Adrenal gland (tissue), 9 donors: ENCODE measurements at regions not wholly inside any gene's neighbourhood (a gene's known extent, or its start where the extent isn't known, plus 50 kb on each side); places are given as distances from the start of the nearest gene placed in this dataset.
"Not testable (repeated sequence)": the region's sequence is repeated elsewhere in the genome, so short reads cannot be mapped to it uniquely, and the experiment has no call there.

Source experiments
- DNase-seq, 7 donors: peaks; one replicate each; pipeline ENCODE4 v3.0.0-alpha.2; 2019 to 2020
- H3K27ac ChIP-seq, 5 donors: fragments of 200-600 bp; sonication (generic) in 4 of 5; 1 replicate in 3 of 5; 2 replicates in 2 of 5; pipeline versions ENCODE4 v1.5.1 to v1.8.0; 2016 to 2020; ENCODE audit warnings: mild to moderate bottlenecking in 1 of 5
- H3K27me3 ChIP-seq: fragments of 200-600 bp; 2 replicates; pipeline ENCODE4 v1.8.0; 2021
- H3K36me3 ChIP-seq, 2 donors: fragments of 200-600 bp; replicated peaks in 1 of 2; 1 replicate in 1 of 2; 2 replicates in 1 of 2; pipeline versions ENCODE4 v1.5.1 to v1.8.0; 2018 to 2022
- H3K4me1 ChIP-seq, 2 donors: fragments of 200-600 bp; replicated peaks in 1 of 2; 1 replicate in 1 of 2; 2 replicates in 1 of 2; pipeline versions ENCODE4 v1.5.1 to v1.8.0; 2018 to 2021
- H3K4me3 ChIP-seq, 4 donors: fragments of 200-600 bp; sonication (generic) in 3 of 4; one replicate each; pipeline ENCODE4 v1.5.1; 2016 to 2018
- H3K9me3 ChIP-seq, 3 donors: fragments of 200-600 bp; sonication (generic) in 1 of 3; replicated peaks in 1 of 3; 1 replicate in 2 of 3; 2 replicates in 1 of 3; pipeline versions ENCODE4 v1.5.1 to v1.8.0; 2016 to 2021
- WGBS, 4 donors: extraction: QIAGEN DNeasy Blood & Tissue Kit in 2 of 4; methylation state at CpG; one replicate each; pipeline versions ENCODE4 v1.1.5 to v1.1.7; 2013 to 2017; 5-methylcytosine and 5-hydroxymethylcytosine counted together
- intact Hi-C, 2 donors: fragments of 100-400 bp; cut with DNase I; formaldehyde crosslinking; loops; one replicate each; pipeline versions ENCODE4 v1.14.1 to v1.15.0; 2022 to 2023
- donor health status: healthy with polysubstance abuse.
- donor health status: Bipolar disorder and iron deficiency.
- donor health status: DM: yes; HTN: yes; CAD: no.
- donor health status: DM: no; HTN: no; CAD: no.
- donor health status: DM: no; HTN: no; CAD: no.

- DNase-seq, H3K27me3 ChIP-seq, H3K27ac ChIP-seq, H3K36me3 ChIP-seq, H3K4me1 ChIP-seq, H3K4me3 ChIP-seq, intact Hi-C loops, H3K9me3 ChIP-seq: not testable (repeated sequence)
- WGBS, 4 donors: 48 to 76% (median 59%) methylated on average over 3 to 4 of the region's 4 CpGs
These were observed 84.7 kb downstream of the METTL2B start for GRCh38 chr7:128561116-128561722.

GRCh38 chr7:128562795-128563194, 86.2 kb downstream of the METTL2B start:
- intact Hi-C loops, H3K27ac ChIP-seq, H3K9me3 ChIP-seq, DNase-seq, H3K4me1 ChIP-seq, H3K27me3 ChIP-seq, H3K36me3 ChIP-seq, H3K4me3 ChIP-seq: not testable (repeated sequence)
- 90 to 98% (median 94%) methylated on average over 3 to 5 of the region's 5 CpGs for WGBS, 4 donors

- H3K27ac ChIP-seq, H3K4me3 ChIP-seq, H3K27me3 ChIP-seq, H3K9me3 ChIP-seq, intact Hi-C loops, DNase-seq, H3K36me3 ChIP-seq, H3K4me1 ChIP-seq: not testable (repeated sequence)
- 83 to 95% (median 95%) methylated on average over 1 to 2 of the region's 2 CpGs for WGBS, 4 donors
These were observed 87.7 kb downstream of the METTL2B start for GRCh38 chr7:128564123-128564700.

- intact Hi-C loops: not testable (repeated sequence)
- 75 to 79% (median 75%) methylated on average over 4 of the region's 4 CpGs for WGBS, 4 donors
These were observed 88.7 kb downstream of the METTL2B start for GRCh38 chr7:128564932-128565864.

GRCh38 chr7:128575277-128575676, 96.8 kb upstream of the GARIN1A start:
- H3K4me1 ChIP-seq, intact Hi-C loops, H3K9me3 ChIP-seq, H3K27me3 ChIP-seq, H3K27ac ChIP-seq, H3K4me3 ChIP-seq: not testable (repeated sequence)
- peak in 1 of 7 donors; percentile 40 for DNase-seq
- H3K36me3 ChIP-seq: peaks cover 0 to 13% of the 10 kb centered on the region in 2 donors
- WGBS, 4 donors: 94 to 100% (median 97%) methylated on average over 3 of the region's 3 CpGs

More at GRCh38 chr7:128564932-128565864, 88.7 kb downstream of the METTL2B start:
- H3K27ac ChIP-seq, H3K36me3 ChIP-seq, H3K4me1 ChIP-seq, DNase-seq, H3K27me3 ChIP-seq, H3K4me3 ChIP-seq, H3K9me3 ChIP-seq: not testable (repeated sequence)

- intact Hi-C loops, H3K9me3 ChIP-seq, H3K27me3 ChIP-seq, H3K4me3 ChIP-seq, DNase-seq, H3K27ac ChIP-seq, H3K4me1 ChIP-seq: not testable (repeated sequence)
- WGBS, 4 donors: 98 to 99% methylated on average over 12 to 22 of the region's 27 CpGs; no CpG with 5 or more reads in 2 of the 4 donors
- H3K36me3 ChIP-seq: peaks cover 0 to 18% of the 10 kb centered on the region in 2 donors
These were observed 95.1 kb upstream of the GARIN1A start for GRCh38 chr7:128576953-128577352.

- H3K27ac ChIP-seq, H3K9me3 ChIP-seq, H3K4me1 ChIP-seq, H3K27me3 ChIP-seq, H3K4me3 ChIP-seq, DNase-seq, intact Hi-C loops: not testable (repeated sequence)
- WGBS, 4 donors: 59 to 100% (median 77%) methylated on average over 1 to 4 of the region's 4 CpGs
- H3K36me3 ChIP-seq: peaks cover 0 to 17% of the 10 kb centered on the region in 2 donors
These were observed 92.2 kb upstream of the GARIN1A start for GRCh38 chr7:128579843-128580242.

GRCh38 chr7:128581100-128581499, 91.0 kb upstream of the GARIN1A start:
- H3K4me1 ChIP-seq, intact Hi-C loops, H3K4me3 ChIP-seq, H3K27ac ChIP-seq, H3K9me3 ChIP-seq, H3K27me3 ChIP-seq, DNase-seq: not testable (repeated sequence)
- 86 to 97% (median 92%) methylated on average over 5 of the region's 5 CpGs for WGBS, 4 donors
- peaks cover 0 to 14% of the 10 kb centered on the region in 2 donors for H3K36me3 ChIP-seq

GRCh38 chr7:128581825-128582561, 90.1 kb upstream of the GARIN1A start:
- 33 to 94% (median 85%) methylated on average over 1 to 2 of the region's 2 CpGs for WGBS, 4 donors
- H3K4me1 ChIP-seq, H3K4me3 ChIP-seq, H3K27ac ChIP-seq, intact Hi-C loops, H3K27me3 ChIP-seq, DNase-seq, H3K9me3 ChIP-seq: not testable (repeated sequence)
- peaks cover 0 to 14% of the 10 kb centered on the region in 2 donors for H3K36me3 ChIP-seq

GRCh38 chr7:128586715-128587114, 85.4 kb upstream of the GARIN1A start:
- H3K27me3 ChIP-seq, intact Hi-C loops, DNase-seq, H3K4me1 ChIP-seq, H3K36me3 ChIP-seq, H3K27ac ChIP-seq, H3K4me3 ChIP-seq, H3K9me3 ChIP-seq: not testable (repeated sequence)
